GM19397 (cell line): ENCODE measurements at regions not wholly inside any gene's neighbourhood (a gene's known extent, or its start where the extent isn't known, plus 50 kb on each side); places are given as distances from the start of the nearest gene placed in this dataset.
"Not testable (repeated sequence)": the region's sequence is repeated elsewhere in the genome, so short reads cannot be mapped to it uniquely, and the experiment has no call there.

Experiments used
- ATAC-seq: cut with Tn5 transposase; IDR thresholded peaks from one replicate; pipeline ENCODE4 v1.9.1; 2021; ENCODE audit warnings: mild to moderate bottlenecking, moderate library complexity; ENCODE audit not compliant: unreplicated experiment

GRCh38 chr6:137933696-137934095, 66.6 kb downstream of the TNFAIP3 start:
- no peak for ATAC-seq

GRCh38 chr6:137936798-137937197, 69.7 kb downstream of the TNFAIP3 start:
- no peak for ATAC-seq

GRCh38 chr6:137937834-137938233, 70.8 kb downstream of the TNFAIP3 start:
- ATAC-seq: no peak

GRCh38 chr6:137938770-137939379, 71.8 kb downstream of the TNFAIP3 start:
- no peak for ATAC-seq

GRCh38 chr6:137941995-137942394, 74.9 kb downstream of the TNFAIP3 start:
- no peak for ATAC-seq

GRCh38 chr6:137942736-137943135, 75.7 kb downstream of the TNFAIP3 start:
- ATAC-seq: no peak

GRCh38 chr6:137944381-137944780, 77.3 kb downstream of the TNFAIP3 start:
- ATAC-seq: not testable (repeated sequence)

GRCh38 chr6:137944793-137945498, 77.9 kb downstream of the TNFAIP3 start:
- ATAC-seq: no peak

GRCh38 chr6:137949686-137950390, 82.8 kb downstream of the TNFAIP3 start:
- peak; percentile 47 for ATAC-seq

GRCh38 chr6:137950581-137950980, 83.5 kb downstream of the TNFAIP3 start:
- peak; percentile 47 for ATAC-seq

- peak; percentile 51 for ATAC-seq
Measured at GRCh38 chr6:137951064-137951597, 84.1 kb downstream of the TNFAIP3 start.

- ATAC-seq: no peak
Measured at GRCh38 chr6:137952247-137952646, 85.2 kb downstream of the TNFAIP3 start.

GRCh38 chr6:137953761-137954160, 86.7 kb downstream of the TNFAIP3 start:
- ATAC-seq: no peak

- no peak for ATAC-seq
Measured at GRCh38 chr6:137954253-137954652, 87.2 kb downstream of the TNFAIP3 start.

- ATAC-seq: no peak
Measured at GRCh38 chr6:137956098-137956488, 89.0 kb downstream of the TNFAIP3 start.

GRCh38 chr6:137957471-137957870, 90.4 kb downstream of the TNFAIP3 start:
- no peak for ATAC-seq

- no peak for ATAC-seq
Measured at GRCh38 chr6:137958811-137959565, 91.9 kb downstream of the TNFAIP3 start.

- ATAC-seq: no peak
Measured at GRCh38 chr6:137962725-137963124, 95.7 kb downstream of the TNFAIP3 start.

GRCh38 chr6:137964876-137965275, 97.8 kb downstream of the TNFAIP3 start:
- ATAC-seq: no peak

- no peak for ATAC-seq
Measured at GRCh38 chr6:137967689-137968454, 100.8 kb downstream of the TNFAIP3 start.
